CD4-positive, alpha-beta T cell (primary cell): ENCODE measurements at regions not wholly inside any gene's neighbourhood (a gene's known extent, or its start where the extent isn't known, plus 50 kb on each side); places are given as distances from the start of the nearest gene placed in this dataset.

Experiments used
- ATAC-seq: fragments of 200-7000 bp; cut with Tn5 transposase; one replicate; pipeline ENCODE4 v1.10.0; 2022; ENCODE audit warnings: mild to moderate bottlenecking; ENCODE audit not compliant: poor library complexity
- CTCF ChIA-PET: fragments of 350-600 bp; sonication (Branson Sonifier 250); formaldehyde crosslinking; loops from one replicate; lab custom pipeline; 2021; ENCODE audit warnings: antibody characterized with exemption, inconsistent platforms; lab: Charles Lee
- POLR2A ChIA-PET: fragments of 350-600 bp; sonication (Branson Sonifier 250); formaldehyde crosslinking; loops from one replicate; lab custom pipeline; 2021; ENCODE audit warnings: antibody characterized with exemption, inconsistent platforms; lab: Charles Lee
- DNase-seq, 14 experiments: peaks; one replicate each; pipeline ENCODE4 v3.0.0-alpha.2; 2013 to 2020; ENCODE audit warnings: mixed read lengths in 2 of 14
- H3K27ac ChIP-seq, 2 donors: one replicate each; pipeline versions ENCODE4 v1.5.1 to v1.7.0; 2013; ENCODE audit warnings: low read length in 2 of 2, low read depth in 1 of 2, mild to moderate bottlenecking in 1 of 2
- H3K27me3 ChIP-seq, 2 experiments: 1 replicate in 1 of 2; 2 replicates in 1 of 2; pipeline versions ENCODE4 v1.6.1 to v1.7.0; 2013; ENCODE audit warnings: low read length in 2 of 2, control low read depth in 1 of 2, mild to moderate bottlenecking in 1 of 2, moderate library complexity in 1 of 2; ENCODE audit not compliant: insufficient read depth in 2 of 2, control insufficient read depth in 1 of 2
- H3K36me3 ChIP-seq: one replicate; pipeline ENCODE4 v1.6.1; 2013; ENCODE audit warnings: low read length, control low read depth; ENCODE audit not compliant: insufficient read depth
- H3K4me1 ChIP-seq: one replicate; pipeline ENCODE4 v1.6.1; 2013; ENCODE audit warnings: low read length, control low read depth; ENCODE audit not compliant: insufficient read depth
- H3K4me3 ChIP-seq: one replicate; pipeline ENCODE4 v1.5.1; 2013; ENCODE audit warnings: mild to moderate bottlenecking, low read length, moderate library complexity
- H3K9me3 ChIP-seq, 2 experiments: 1 replicate in 1 of 2; 2 replicates in 1 of 2; pipeline versions ENCODE4 v1.6.1 to v1.7.0; 2013; ENCODE audit warnings: low read length in 2 of 2, mild to moderate bottlenecking in 2 of 2, control low read depth in 1 of 2, moderate library complexity in 1 of 2; ENCODE audit not compliant: control insufficient read depth in 1 of 2, insufficient read depth in 1 of 2
- H3K27ac Mint-ChIP-seq: one replicate; pipeline ENCODE4 v1.8.0; 2020; ENCODE audit warnings: mixed read lengths
- H3K27me3 Mint-ChIP-seq: one replicate; pipeline ENCODE4 v1.8.0; 2021; ENCODE audit warnings: mixed read lengths
- H3K36me3 Mint-ChIP-seq: one replicate; pipeline ENCODE4 v1.8.0; 2021; ENCODE audit warnings: low read depth, mixed read lengths
- H3K4me1 Mint-ChIP-seq: one replicate; pipeline ENCODE4 v1.8.0; 2021; ENCODE audit warnings: low read depth, mixed read lengths
- H3K4me3 Mint-ChIP-seq: one replicate; pipeline ENCODE4 v1.8.0; 2020; ENCODE audit warnings: mild to moderate bottlenecking, mixed read lengths
- H3K9me3 Mint-ChIP-seq: one replicate; pipeline ENCODE4 v1.8.0; 2020; ENCODE audit warnings: mixed read lengths
- intact Hi-C, 2 experiments: fragments of 100-400 bp; cut with DNase I in 1 of 2; cut with micrococcal nuclease in 1 of 2; formaldehyde crosslinking; loops; one replicate each; pipeline versions ENCODE4 v1.15.1 to v1.9.0; 2023 to 2025; cut with DNase I, micrococcal nuclease
- TF ChIP-seq, protein P1 (sequence below): fragments of 200-600 bp; IDR thresholded peaks from one replicate; pipeline ENCODE4 v1.8.0; 2022; ENCODE audit warnings: antibody characterized with exemption, mild to moderate bottlenecking

DNA sequence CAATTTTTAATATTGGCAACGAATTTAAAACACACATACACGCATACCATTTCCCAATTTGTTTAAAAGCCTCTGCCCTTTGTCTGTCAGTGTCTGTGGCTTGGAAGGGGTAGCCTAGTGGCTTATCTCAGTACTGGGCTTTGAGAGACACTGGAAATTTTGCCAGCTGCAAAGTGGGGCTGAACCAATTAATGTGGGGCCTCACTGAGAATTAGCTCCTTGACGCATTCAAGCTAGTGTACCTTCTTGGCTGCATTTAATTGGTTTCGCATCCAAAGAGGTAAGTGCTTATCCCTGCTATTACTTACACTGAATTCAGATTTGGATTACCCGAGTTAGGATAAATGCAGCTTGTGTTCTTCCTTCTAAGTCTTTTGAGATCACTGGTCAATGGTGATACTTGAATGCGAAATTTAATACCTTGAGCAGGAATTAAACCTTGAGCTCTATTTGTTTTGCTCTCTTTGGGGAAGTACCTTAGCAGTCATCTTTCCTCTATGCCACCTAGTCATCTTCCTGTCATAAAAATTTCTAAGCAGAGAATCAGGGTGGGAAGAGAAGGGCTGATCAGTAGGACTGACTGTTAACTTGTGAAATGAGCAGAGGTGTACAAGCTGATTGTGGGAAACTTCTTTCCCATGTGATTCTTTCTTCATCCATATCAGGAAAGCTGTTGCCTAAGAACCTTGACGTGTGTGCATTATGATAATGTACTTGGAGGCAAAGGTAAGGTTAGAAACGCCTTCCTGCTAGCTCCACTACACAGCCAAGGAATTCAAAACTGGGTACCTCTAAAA, 187.7 kb upstream of the E2F8 start:
- no peak overlapping the region for H3K4me3 Mint-ChIP-seq
- intact Hi-C loops, result no loop called here
- Histone ChIP-seq H3K27me3 (peaks cover 9 to 21% of the 10 kb centered on the region in 2 experiments), H3K4me3 (no peak overlapping the region), H3K9me3 (peaks cover 0 to 4% of the 10 kb centered on the region in 2 experiments), H3K4me1 (no peaks in the 10 kb centered on the region), H3K36me3 (no peaks in the 10 kb centered on the region), H3K27ac (no peak overlapping the region)
- no peak for DNase-seq
- H3K36me3 Mint-ChIP-seq, result no peaks in the 10 kb centered on the region
- peaks cover 65% of the 10 kb centered on the region for H3K27me3 Mint-ChIP-seq
- no peak overlapping the region for H3K27ac Mint-ChIP-seq
- TF ChIP-seq, protein P1, sequence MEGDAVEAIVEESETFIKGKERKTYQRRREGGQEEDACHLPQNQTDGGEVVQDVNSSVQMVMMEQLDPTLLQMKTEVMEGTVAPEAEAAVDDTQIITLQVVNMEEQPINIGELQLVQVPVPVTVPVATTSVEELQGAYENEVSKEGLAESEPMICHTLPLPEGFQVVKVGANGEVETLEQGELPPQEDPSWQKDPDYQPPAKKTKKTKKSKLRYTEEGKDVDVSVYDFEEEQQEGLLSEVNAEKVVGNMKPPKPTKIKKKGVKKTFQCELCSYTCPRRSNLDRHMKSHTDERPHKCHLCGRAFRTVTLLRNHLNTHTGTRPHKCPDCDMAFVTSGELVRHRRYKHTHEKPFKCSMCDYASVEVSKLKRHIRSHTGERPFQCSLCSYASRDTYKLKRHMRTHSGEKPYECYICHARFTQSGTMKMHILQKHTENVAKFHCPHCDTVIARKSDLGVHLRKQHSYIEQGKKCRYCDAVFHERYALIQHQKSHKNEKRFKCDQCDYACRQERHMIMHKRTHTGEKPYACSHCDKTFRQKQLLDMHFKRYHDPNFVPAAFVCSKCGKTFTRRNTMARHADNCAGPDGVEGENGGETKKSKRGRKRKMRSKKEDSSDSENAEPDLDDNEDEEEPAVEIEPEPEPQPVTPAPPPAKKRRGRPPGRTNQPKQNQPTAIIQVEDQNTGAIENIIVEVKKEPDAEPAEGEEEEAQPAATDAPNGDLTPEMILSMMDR, result no peak
- H3K4me1 Mint-ChIP-seq, result no peaks in the 10 kb centered on the region
- POLR2A ChIA-PET, result no interaction called here
- no peak for ATAC-seq
- CTCF ChIA-PET, result no interaction called here
- H3K9me3 Mint-ChIP-seq, result no peaks in the 10 kb centered on the region

DNA sequence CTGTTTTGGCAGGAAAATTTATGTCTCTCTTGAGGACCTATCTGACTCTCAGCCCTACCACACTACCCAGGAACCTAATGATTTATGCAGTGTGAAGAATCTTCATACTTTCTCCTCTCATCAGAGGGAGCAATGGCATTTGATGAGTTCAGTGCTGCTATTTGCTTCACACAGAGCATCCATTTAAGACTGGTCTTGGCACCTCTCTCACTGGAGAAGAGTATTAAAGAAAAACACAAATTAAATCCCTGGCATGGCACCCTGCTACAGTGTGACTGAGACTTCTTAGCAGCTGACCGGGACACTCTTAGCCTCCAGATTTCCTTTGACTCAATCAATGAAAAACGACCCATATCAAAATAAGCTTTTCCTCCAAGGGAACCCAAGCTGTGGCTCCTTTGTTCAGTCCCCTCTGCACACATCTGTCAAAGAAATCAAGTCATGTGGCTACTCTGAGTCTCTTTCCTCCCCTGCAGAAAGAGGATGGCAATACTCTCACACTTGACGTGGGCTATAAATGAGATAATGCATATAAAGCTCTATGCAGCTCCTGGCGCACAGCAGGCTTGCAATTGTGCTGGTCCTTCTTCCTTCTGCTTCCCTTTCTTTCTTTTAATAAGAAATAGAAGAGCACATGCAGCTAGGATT, 186.1 kb upstream of the E2F8 start:
- no peak for DNase-seq
- Histone ChIP-seq H3K9me3 (peaks cover 0 to 8% of the 10 kb centered on the region in 2 experiments), H3K36me3 (no peaks in the 10 kb centered on the region), H3K27ac (no peak overlapping the region), H3K4me1 (no peaks in the 10 kb centered on the region), H3K4me3 (no peak overlapping the region), H3K27me3 (peaks cover 9 to 21% of the 10 kb centered on the region in 2 experiments)
- no peak overlapping the region for H3K27ac Mint-ChIP-seq
- ChIA-PET POLR2A (no interaction called here), CTCF (no interaction called here)
- peaks cover 65% of the 10 kb centered on the region for H3K27me3 Mint-ChIP-seq
- no peak for ATAC-seq
- H3K9me3 Mint-ChIP-seq, result no peaks in the 10 kb centered on the region
- TF ChIP-seq, protein P1, result no peak
- H3K4me3 Mint-ChIP-seq, result no peak overlapping the region
- intact Hi-C loops, result no loop called here
- no peaks in the 10 kb centered on the region for H3K36me3 Mint-ChIP-seq
- H3K4me1 Mint-ChIP-seq, result no peaks in the 10 kb centered on the region

DNA sequence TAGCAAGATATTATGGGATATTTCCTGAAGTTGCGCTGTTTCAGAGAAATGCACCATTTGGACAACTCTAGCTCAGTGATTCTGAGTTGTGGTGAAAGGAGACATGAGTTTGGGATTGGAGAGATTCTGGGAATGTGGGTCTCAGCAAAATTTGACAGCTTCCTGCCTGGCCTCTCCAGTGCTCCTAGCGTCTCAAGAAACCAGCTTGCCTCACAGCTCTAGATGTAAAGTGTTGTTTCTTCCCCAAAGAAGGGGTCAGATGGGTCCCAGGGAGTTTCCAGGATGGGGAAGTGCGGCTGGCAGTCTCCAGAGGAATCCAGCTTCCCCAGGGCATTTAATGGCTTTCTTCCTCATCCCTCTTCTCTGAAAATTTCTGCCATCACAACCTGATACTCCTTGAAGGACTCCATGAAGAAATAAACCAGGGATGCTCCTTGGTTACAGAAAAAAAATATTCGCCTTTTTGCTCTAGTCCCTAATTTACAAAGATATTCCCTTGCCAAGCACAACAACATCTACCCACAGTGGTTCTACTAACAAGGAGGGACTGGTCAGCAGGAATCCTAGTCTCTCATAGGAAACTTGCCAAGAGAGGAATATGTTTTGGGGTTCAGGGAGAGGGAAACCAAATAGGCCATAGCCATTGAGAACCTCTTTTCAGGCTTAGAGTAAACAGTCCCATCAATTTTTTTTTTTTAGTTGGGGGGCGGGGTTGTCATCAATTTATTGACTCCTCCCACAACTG, 185.4 kb upstream of the E2F8 start:
- Histone ChIP-seq H3K27ac (no peak overlapping the region), H3K9me3 (peaks cover 0 to 8% of the 10 kb centered on the region in 2 experiments), H3K27me3 (peaks cover 9 to 21% of the 10 kb centered on the region in 2 experiments), H3K4me1 (no peaks in the 10 kb centered on the region), H3K36me3 (no peaks in the 10 kb centered on the region), H3K4me3 (no peak overlapping the region)
- CTCF ChIA-PET, result no interaction called here
- POLR2A ChIA-PET, result no interaction called here
- ATAC-seq, result no peak
- no peaks in the 10 kb centered on the region for H3K4me1 Mint-ChIP-seq
- DNase-seq, result no peak
- H3K27ac Mint-ChIP-seq, result no peak overlapping the region
- H3K9me3 Mint-ChIP-seq, result no peaks in the 10 kb centered on the region
- H3K4me3 Mint-ChIP-seq, result no peak overlapping the region
- H3K36me3 Mint-ChIP-seq, result no peaks in the 10 kb centered on the region
- intact Hi-C loops, result no loop called here
- peaks cover 59% of the 10 kb centered on the region for H3K27me3 Mint-ChIP-seq
- TF ChIP-seq, protein P1, result no peak
